ENCODE measurements at regions not wholly inside any gene's neighbourhood (a gene's known extent, or its start where the extent isn't known, plus 50 kb on each side); places are given as distances from the start of the nearest gene placed in this dataset.
"Not testable (repeated sequence)": the region's sequence is repeated elsewhere in the genome, so short reads cannot be mapped to it uniquely, and the experiment has no call there.

DNA sequence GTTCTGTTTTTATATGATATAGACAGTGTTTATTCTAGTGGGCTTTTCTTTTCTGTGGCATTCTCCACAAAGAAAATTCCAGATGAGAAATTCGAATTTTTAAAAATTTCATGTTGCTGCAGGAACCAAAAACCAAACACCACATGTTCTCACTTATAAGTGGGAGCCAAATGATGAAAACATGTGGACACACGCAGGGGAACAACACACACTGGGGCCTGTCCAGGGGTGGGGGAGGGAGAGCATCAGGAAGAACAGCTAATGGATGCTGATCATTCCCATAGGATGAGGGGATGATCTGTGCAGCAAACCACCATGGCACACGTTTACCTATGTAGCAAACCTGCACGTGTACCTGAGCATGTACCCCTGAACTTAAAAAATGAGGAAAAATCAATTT, 499.0 kb upstream of the SLC35B3 start:
- Histone ChIP-seq H3K27ac (ENCODE audit: low read depth in 1 of 2, low read length in 2 of 2) (no peak overlapping the region), H3K36me3 (ENCODE audit: control insufficient read depth in 4 of 4, insufficient read depth in 3 of 4, low read depth in 1 of 4, low read length in 3 of 4) (peaks cover 0 to 11% (median 3%) of the 10 kb centered on the region in 4 donors), H3K9me3 (ENCODE audit: control insufficient read depth in 4 of 4, low read length in 3 of 4) (no peaks in the 10 kb centered on the region), H3K4me1 (ENCODE audit: control insufficient read depth in 4 of 4, insufficient read depth in 4 of 4, low read length in 3 of 4) (no peaks in the 10 kb centered on the region), H3K9ac (ENCODE audit: low read depth in 1 of 2, low read length in 2 of 2) (no peak overlapping the region), H3K4me3 (ENCODE audit: low read depth in 1 of 3, low read length in 3 of 3) (no peak overlapping the region), H3K27me3 (ENCODE audit: control insufficient read depth in 4 of 4, insufficient read depth in 4 of 4, low read length in 3 of 4) (no peaks in the 10 kb centered on the region)
- DNase-seq (ENCODE audit: low spot score) = no peak
- 80% methylated on average over 4 of the region's 4 CpGs for WGBS
- TF ChIP-seq GABPA (IDR thresholded peaks at IDR 0.05 in 1 of 2, conservative IDR thresholded peaks at IDR 0.05 in 1 of 2) = no peak
- no peak for TF ChIP-seq SP1 (IDR thresholded peaks at IDR 0.05)
- TF ChIP-seq EGR1 (IDR thresholded peaks at IDR 0.05; ENCODE audit: low read depth in 2 of 2) = no peak

DNA sequence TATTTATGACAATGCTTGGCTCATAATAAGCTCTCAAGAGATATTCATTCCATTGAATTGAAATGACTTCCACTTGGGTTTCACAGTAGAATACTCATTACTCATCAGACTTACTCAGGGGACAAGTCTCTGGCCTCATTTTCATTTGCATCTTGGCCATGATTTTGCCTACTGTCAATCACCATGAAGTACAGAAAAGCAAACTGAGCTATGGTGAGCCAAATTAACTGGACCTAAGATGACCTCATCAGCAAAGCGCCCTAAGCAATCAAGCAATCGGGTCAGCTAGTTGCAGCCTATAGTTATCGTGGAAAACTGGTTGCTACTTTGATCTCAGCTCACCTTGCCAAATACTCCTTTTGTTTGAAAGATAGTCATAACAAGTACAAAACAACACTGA, 494.7 kb upstream of the SLC35B3 start:
- no peaks in the 10 kb centered on the region for H3K9me3 ChIP-seq (ENCODE audit: control insufficient read depth in 4 of 4, low read length in 3 of 4)
- H3K4me1 ChIP-seq (ENCODE audit: control insufficient read depth in 4 of 4, insufficient read depth in 4 of 4, low read length in 3 of 4) = no peaks in the 10 kb centered on the region
- no peak overlapping the region for H3K27ac ChIP-seq (ENCODE audit: low read depth in 1 of 2, low read length in 2 of 2)
- no peak overlapping the region for H3K4me3 ChIP-seq (ENCODE audit: low read depth in 1 of 3, low read length in 3 of 3)
- TF ChIP-seq FOXA2 (IDR thresholded peaks at IDR 0.05) (no peak), YY1 (IDR thresholded peaks at IDR 0.05) (no peak), TAF1 (conservative IDR thresholded peaks at IDR 0.05) (no peak), HNF4A (conservative IDR thresholded peaks at IDR 0.05) (no peak), RAD21 (IDR thresholded peaks at IDR 0.05) (no peak), GABPA (IDR thresholded peaks at IDR 0.05 in 1 of 2, conservative IDR thresholded peaks at IDR 0.05 in 1 of 2) (no peak), FOXA1 (IDR thresholded peaks at IDR 0.05) (no peak), EGR1 (IDR thresholded peaks at IDR 0.05; ENCODE audit: low read depth in 2 of 2) (no peak), HNF4G (IDR thresholded peaks at IDR 0.05) (no peak), SP1 (IDR thresholded peaks at IDR 0.05) (no peak), NR2F2 (IDR thresholded peaks at IDR 0.05) (no peak)
- TF ChIP-seq, protein P1, sequence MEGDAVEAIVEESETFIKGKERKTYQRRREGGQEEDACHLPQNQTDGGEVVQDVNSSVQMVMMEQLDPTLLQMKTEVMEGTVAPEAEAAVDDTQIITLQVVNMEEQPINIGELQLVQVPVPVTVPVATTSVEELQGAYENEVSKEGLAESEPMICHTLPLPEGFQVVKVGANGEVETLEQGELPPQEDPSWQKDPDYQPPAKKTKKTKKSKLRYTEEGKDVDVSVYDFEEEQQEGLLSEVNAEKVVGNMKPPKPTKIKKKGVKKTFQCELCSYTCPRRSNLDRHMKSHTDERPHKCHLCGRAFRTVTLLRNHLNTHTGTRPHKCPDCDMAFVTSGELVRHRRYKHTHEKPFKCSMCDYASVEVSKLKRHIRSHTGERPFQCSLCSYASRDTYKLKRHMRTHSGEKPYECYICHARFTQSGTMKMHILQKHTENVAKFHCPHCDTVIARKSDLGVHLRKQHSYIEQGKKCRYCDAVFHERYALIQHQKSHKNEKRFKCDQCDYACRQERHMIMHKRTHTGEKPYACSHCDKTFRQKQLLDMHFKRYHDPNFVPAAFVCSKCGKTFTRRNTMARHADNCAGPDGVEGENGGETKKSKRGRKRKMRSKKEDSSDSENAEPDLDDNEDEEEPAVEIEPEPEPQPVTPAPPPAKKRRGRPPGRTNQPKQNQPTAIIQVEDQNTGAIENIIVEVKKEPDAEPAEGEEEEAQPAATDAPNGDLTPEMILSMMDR (IDR thresholded peaks at IDR 0.05; ENCODE audit: low read depth, low read length, missing input control) = no peak
- DNase-seq (ENCODE audit: low spot score) = no peak
- H3K9ac ChIP-seq (ENCODE audit: low read depth in 1 of 2, low read length in 2 of 2) = no peak overlapping the region
- 57% methylated on average over 3 of the region's 3 CpGs for WGBS
- peaks cover 0 to 34% (median 14%) of the 10 kb centered on the region in 4 donors for H3K36me3 ChIP-seq (ENCODE audit: control insufficient read depth in 4 of 4, insufficient read depth in 3 of 4, low read depth in 1 of 4, low read length in 3 of 4)
- H3K27me3 ChIP-seq (ENCODE audit: control insufficient read depth in 4 of 4, insufficient read depth in 4 of 4, low read length in 3 of 4) = no peaks in the 10 kb centered on the region

GRCh38 chr6:8920244-8920643, 484.9 kb upstream of the SLC35B3 start:
- H3K9me3 ChIP-seq (ENCODE audit: control insufficient read depth in 4 of 4, low read length in 3 of 4); H3K9ac ChIP-seq (ENCODE audit: low read depth in 1 of 2, low read length in 2 of 2); H3K36me3 ChIP-seq (ENCODE audit: control insufficient read depth in 4 of 4, insufficient read depth in 3 of 4, low read depth in 1 of 4, low read length in 3 of 4); H3K27ac ChIP-seq (ENCODE audit: low read depth in 1 of 2, low read length in 2 of 2); DNase-seq (ENCODE audit: low spot score); H3K4me3 ChIP-seq (ENCODE audit: low read depth in 1 of 3, low read length in 3 of 3); H3K27me3 ChIP-seq (ENCODE audit: control insufficient read depth in 4 of 4, insufficient read depth in 4 of 4, low read length in 3 of 4); H3K4me1 ChIP-seq (ENCODE audit: control insufficient read depth in 4 of 4, insufficient read depth in 4 of 4, low read length in 3 of 4): not testable (repeated sequence)
- 68% methylated on average over 1 of the region's 1 CpG for WGBS

GRCh38 chr6:8918196-8918595, 482.9 kb upstream of the SLC35B3 start:
- Histone ChIP-seq H3K27me3 (ENCODE audit: control insufficient read depth in 4 of 4, insufficient read depth in 4 of 4, low read length in 3 of 4) (no peaks in the 10 kb centered on the region), H3K4me3 (ENCODE audit: low read depth in 1 of 3, low read length in 3 of 3) (no peak overlapping the region), H3K9ac (ENCODE audit: low read depth in 1 of 2, low read length in 2 of 2) (no peak overlapping the region), H3K9me3 (ENCODE audit: control insufficient read depth in 4 of 4, low read length in 3 of 4) (peaks cover 0 to under 1% (median 0%) of the 10 kb centered on the region in 4 donors), H3K36me3 (ENCODE audit: control insufficient read depth in 4 of 4, insufficient read depth in 3 of 4, low read depth in 1 of 4, low read length in 3 of 4) (no peaks in the 10 kb centered on the region), H3K27ac (ENCODE audit: low read depth in 1 of 2, low read length in 2 of 2) (no peak overlapping the region), H3K4me1 (ENCODE audit: control insufficient read depth in 4 of 4, insufficient read depth in 4 of 4, low read length in 3 of 4) (no peaks in the 10 kb centered on the region)
- WGBS = 90% methylated on average over 2 of the region's 2 CpGs
- DNase-seq (ENCODE audit: low spot score) = no peak
- no peak for TF ChIP-seq NR2F2 (IDR thresholded peaks at IDR 0.05)
- TF ChIP-seq HNF4A (conservative IDR thresholded peaks at IDR 0.05) = no peak
- no peak for TF ChIP-seq JUND (IDR thresholded peaks at IDR 0.05)
- no peak for TF ChIP-seq FOXA1 (IDR thresholded peaks at IDR 0.05)
- no peak for TF ChIP-seq MAX (IDR thresholded peaks at IDR 0.05)
- no peak for TF ChIP-seq SP1 (IDR thresholded peaks at IDR 0.05)
- TF ChIP-seq, protein P2, sequence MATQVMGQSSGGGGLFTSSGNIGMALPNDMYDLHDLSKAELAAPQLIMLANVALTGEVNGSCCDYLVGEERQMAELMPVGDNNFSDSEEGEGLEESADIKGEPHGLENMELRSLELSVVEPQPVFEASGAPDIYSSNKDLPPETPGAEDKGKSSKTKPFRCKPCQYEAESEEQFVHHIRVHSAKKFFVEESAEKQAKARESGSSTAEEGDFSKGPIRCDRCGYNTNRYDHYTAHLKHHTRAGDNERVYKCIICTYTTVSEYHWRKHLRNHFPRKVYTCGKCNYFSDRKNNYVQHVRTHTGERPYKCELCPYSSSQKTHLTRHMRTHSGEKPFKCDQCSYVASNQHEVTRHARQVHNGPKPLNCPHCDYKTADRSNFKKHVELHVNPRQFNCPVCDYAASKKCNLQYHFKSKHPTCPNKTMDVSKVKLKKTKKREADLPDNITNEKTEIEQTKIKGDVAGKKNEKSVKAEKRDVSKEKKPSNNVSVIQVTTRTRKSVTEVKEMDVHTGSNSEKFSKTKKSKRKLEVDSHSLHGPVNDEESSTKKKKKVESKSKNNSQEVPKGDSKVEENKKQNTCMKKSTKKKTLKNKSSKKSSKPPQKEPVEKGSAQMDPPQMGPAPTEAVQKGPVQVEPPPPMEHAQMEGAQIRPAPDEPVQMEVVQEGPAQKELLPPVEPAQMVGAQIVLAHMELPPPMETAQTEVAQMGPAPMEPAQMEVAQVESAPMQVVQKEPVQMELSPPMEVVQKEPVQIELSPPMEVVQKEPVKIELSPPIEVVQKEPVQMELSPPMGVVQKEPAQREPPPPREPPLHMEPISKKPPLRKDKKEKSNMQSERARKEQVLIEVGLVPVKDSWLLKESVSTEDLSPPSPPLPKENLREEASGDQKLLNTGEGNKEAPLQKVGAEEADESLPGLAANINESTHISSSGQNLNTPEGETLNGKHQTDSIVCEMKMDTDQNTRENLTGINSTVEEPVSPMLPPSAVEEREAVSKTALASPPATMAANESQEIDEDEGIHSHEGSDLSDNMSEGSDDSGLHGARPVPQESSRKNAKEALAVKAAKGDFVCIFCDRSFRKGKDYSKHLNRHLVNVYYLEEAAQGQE (IDR thresholded peaks at IDR 0.05) = no peak
- TF ChIP-seq HNF4G (IDR thresholded peaks at IDR 0.05) = no peak
- no peak for TF ChIP-seq YY1 (IDR thresholded peaks at IDR 0.05)
- no peak for TF ChIP-seq FOXA2 (IDR thresholded peaks at IDR 0.05)
- no peak for TF ChIP-seq ATF3 (IDR thresholded peaks at IDR 0.05)
- TF ChIP-seq RXRA (IDR thresholded peaks at IDR 0.05) = no peak

Measured in liver (tissue), 8 donors.